ENCODE measurements at regions not wholly inside any gene's neighbourhood (a gene's known extent, or its start where the extent isn't known, plus 50 kb on each side); places are given as distances from the start of the nearest gene placed in this dataset.

DNA sequence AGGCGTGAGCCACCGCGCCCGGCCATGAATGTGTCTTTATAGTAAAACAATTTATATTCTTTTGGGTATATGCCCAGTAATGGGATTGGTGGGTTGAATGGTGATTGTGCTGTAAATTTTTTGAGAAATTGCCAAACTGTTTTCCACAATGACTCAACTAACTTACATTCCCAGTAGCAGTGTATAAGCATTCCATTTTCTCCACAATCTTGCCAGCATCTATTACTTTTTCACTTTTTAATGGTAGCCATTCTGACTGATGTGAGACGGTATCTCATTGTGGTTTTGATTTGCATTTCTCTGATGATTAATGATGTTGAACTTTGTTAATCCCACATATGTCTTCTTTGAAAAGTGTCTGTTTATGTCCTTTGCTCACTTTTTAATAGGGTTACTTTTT is 1187.9 kb downstream of the XPNPEP1 start:
- Mint-ChIP-seq H3K36me3 (no peaks in the 10 kb centered on the region), H3K9me3 (peaks cover 8% of the 10 kb centered on the region), H3K27me3 (no peaks in the 10 kb centered on the region), H3K4me3 (no peak overlapping the region), H3K4me1 (no peaks in the 10 kb centered on the region), H3K27ac (no peak overlapping the region)
- DNase-seq (no peak), ATAC-seq (ENCODE audit: low read depth) (no peak)
- POLR2A ChIA-PET: no interaction called here

DNA sequence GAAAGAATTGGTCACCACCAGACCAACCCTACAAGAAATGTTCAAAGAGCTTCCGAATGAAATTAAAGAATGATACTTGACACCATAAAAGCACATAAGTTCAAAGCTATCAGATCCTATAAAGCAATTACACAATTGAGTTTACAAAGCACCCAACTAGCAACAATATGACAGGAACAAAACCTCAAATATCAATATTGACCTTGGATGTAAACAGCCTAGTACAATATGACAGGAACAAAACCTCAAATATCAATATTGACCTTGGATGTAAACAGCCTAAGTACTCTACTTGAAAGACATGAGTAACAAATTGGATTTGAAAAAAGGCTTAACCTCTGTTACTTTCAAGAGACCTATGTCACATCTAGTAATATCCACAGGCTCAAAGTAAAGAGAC is 1201.4 kb downstream of the XPNPEP1 start:
- Mint-ChIP-seq H3K36me3 (no peaks in the 10 kb centered on the region), H3K4me1 (no peaks in the 10 kb centered on the region), H3K27me3 (no peaks in the 10 kb centered on the region), H3K4me3 (no peak overlapping the region), H3K27ac (no peak overlapping the region), H3K9me3 (peaks cover 5% of the 10 kb centered on the region)
- DNase-seq: no peak
- ATAC-seq (ENCODE audit: low read depth): no peak
- POLR2A ChIA-PET: no interaction called here

DNA sequence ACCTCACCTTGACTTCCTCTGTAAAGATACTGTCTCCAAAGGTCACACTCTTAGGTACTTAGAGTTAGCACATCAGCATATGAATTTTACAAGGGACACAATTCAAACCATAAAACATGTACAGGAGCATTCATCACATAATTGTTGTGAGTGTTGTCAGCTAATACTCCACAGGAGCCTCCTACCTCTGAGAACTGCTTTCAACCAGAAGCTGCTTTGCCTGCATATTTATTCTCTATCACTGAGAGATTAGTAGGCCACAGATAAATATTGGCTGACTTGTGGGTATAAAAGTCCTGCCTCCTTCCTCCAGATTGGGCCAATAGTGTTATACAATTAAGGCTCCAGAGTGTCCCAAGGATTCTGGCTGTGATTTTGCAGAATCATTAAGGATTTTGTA is 1207.0 kb downstream of the XPNPEP1 start:
- no peak overlapping the region for H3K4me3 Mint-ChIP-seq
- no peaks in the 10 kb centered on the region for H3K36me3 Mint-ChIP-seq
- POLR2A ChIA-PET: no interaction called here
- peaks cover 9% of the 10 kb centered on the region for H3K9me3 Mint-ChIP-seq
- DNase-seq (no peak), ATAC-seq (ENCODE audit: low read depth) (no peak)
- no peaks in the 10 kb centered on the region for H3K27me3 Mint-ChIP-seq
- H3K27ac Mint-ChIP-seq: no peak overlapping the region
- no peaks in the 10 kb centered on the region for H3K4me1 Mint-ChIP-seq

DNA sequence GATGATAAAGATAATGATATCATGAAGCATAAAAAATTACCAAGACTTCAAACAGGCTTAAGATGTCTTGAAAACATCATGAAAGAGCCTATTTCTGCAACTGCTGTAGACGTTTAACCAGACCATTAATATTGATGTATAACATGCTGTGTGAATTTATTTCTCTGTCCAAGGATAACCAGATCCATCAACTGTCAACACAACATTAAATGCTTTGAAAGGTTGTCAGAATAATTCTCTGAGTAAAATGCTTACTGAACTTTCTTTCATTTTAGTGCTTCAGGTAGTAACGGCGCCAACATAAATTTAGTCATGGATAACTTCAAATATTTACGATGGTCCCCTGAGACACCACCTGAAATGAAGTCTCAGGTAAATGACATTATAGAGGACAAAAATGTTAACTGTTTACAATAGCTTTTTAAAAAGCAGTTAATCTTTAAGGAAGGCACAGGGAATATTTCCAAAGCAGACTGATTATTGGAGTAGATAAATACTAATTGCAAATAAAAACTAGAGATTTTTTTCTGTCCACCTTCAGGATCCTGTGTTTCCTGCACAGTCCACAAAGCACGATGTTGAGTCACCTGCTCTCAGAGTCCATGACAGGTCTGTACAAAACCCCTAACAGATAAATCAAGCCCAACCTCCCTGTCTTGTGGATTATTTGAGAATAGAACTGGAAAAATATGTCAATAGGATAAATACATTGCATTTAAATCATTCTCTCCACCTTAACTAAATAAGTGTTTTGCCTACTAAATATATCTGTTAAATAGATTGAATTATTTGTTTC is 1213.2 kb downstream of the XPNPEP1 start:
- no peak overlapping the region for H3K27ac Mint-ChIP-seq
- no peak overlapping the region for H3K4me3 Mint-ChIP-seq
- H3K9me3 Mint-ChIP-seq: peaks cover 6% of the 10 kb centered on the region
- no peak for DNase-seq
- no peaks in the 10 kb centered on the region for H3K27me3 Mint-ChIP-seq
- no peak for ATAC-seq (ENCODE audit: low read depth)
- POLR2A ChIA-PET: no interaction called here
- no peaks in the 10 kb centered on the region for H3K4me1 Mint-ChIP-seq
- H3K36me3 Mint-ChIP-seq: no peaks in the 10 kb centered on the region

DNA sequence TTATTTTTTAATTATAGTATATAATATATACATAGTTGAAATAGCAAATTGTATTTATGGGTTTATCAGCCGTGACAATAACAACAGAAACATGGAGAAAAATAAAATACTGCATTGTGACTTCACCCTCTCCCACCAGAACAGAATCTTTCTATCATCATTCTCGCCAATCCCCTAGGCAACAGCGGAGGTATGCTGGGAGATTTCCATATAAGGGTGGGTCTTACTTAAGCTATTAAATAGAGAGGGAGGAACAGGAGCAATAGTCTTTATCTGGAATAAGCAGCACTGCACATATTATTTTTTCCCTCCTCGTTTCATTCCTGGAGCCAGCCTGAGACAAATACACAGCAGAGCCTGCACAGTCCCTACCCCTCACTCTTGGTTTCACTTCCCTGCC is 1214.9 kb downstream of the XPNPEP1 start:
- Mint-ChIP-seq H3K9me3 (peaks cover 6% of the 10 kb centered on the region), H3K4me1 (no peaks in the 10 kb centered on the region), H3K27me3 (no peaks in the 10 kb centered on the region), H3K36me3 (no peaks in the 10 kb centered on the region), H3K4me3 (no peak overlapping the region), H3K27ac (no peak overlapping the region)
- POLR2A ChIA-PET: no interaction called here
- DNase-seq (no peak), ATAC-seq (ENCODE audit: low read depth) (no peak)

DNA sequence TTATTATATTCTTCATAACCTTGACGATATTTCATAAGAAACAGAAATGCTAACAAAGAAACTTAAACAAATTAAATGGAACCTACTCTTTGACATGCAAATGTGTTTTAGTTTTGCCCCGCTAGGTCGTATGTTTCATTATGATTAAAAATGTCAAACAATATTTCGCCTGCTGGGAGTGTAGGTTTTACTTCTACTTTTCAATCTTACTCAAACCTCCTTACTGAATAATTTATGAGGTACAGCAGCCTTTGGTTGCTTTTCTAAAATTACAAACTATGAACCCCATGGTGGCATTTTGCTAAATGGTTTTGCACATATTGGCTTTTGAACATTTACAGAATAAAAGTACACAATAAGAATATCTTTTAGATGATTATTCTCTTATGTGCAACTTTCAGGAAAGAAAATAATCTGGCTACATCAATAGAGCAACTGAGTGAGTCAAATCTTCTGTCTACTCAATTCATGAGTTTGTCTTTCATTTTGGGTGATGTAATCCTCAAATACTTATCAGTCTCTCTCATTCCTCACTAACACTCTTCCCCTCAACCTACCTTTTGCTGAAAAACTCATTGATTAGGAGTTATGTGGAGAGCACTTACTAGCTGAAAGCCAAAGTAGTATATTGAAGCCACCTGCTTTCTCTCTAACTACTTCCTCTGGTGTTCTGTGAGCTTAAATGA is 1226.4 kb downstream of the XPNPEP1 start:
- H3K4me3 Mint-ChIP-seq: no peak overlapping the region
- ATAC-seq (ENCODE audit: low read depth): no peak
- POLR2A ChIA-PET: no interaction called here

DNA sequence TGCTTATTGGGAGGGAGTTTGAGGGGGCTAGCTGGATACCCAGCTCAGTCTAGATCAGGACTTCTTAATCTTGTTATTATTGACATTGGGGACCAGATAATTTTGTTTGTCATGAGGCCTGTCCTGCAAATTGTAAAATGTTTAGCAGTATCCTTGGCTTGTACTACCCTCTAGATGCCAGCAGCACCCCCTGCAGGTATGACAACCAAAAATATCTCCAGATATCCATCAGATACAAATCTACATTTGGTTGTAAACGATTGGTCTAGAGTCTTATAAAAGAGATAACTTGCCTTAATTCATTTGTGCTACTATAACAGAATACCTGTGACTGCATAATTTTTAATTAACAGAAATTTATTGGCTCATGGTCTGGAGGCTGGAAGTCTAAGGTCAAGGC is 1232.2 kb downstream of the XPNPEP1 start:
- ATAC-seq (ENCODE audit: low read depth) (no peak), DNase-seq (no peak)
- Mint-ChIP-seq H3K36me3 (no peaks in the 10 kb centered on the region), H3K4me1 (no peaks in the 10 kb centered on the region), H3K27me3 (no peaks in the 10 kb centered on the region), H3K9me3 (peaks cover 2% of the 10 kb centered on the region), H3K4me3 (no peak overlapping the region), H3K27ac (no peak overlapping the region)
- POLR2A ChIA-PET: no interaction called here

More for the DNA sequence above, 1226.4 kb downstream of the XPNPEP1 start:
- H3K36me3 Mint-ChIP-seq: no peaks in the 10 kb centered on the region
- H3K27me3 Mint-ChIP-seq: no peaks in the 10 kb centered on the region
- no peak for DNase-seq
- H3K9me3 Mint-ChIP-seq: peaks cover 1% of the 10 kb centered on the region
- no peaks in the 10 kb centered on the region for H3K4me1 Mint-ChIP-seq
- no peak overlapping the region for H3K27ac Mint-ChIP-seq

DNA sequence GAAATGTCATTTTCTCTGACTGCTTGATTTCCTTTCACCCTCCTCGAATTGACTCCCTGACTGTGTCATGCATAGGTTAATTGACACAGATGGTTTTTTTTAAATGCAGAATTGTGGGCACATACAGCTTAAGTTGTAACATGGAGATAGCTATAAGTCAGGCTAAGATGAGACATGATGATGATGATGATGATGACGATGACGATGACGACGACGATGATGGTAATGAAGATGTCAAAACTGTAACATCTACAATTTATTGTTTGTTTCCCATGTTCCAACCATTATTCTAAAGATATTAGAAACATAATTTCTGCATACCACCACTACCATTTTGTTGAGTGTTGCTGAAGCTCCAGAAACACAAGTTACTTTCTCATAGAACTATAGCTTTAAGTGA is 1232.8 kb downstream of the XPNPEP1 start:
- POLR2A ChIA-PET: no interaction called here

DNA sequence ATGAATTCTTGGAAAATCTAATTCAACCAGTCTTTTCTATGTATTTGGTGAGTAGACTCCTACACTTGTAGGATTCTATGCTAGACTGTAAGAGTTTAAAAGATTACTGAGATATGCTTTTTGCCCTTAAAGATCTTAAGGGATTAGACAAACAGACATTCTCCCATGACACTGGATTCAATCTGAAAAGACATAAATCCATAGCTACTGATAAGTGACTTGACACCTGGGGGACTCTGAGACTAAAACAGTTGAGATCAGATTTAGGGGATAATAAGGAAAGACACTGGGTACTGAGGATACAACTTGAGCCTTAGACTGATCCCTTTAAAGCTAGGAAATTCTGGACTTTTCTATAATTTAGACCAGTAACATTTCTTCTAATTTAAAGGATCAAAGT is 1233.4 kb downstream of the XPNPEP1 start:
- POLR2A ChIA-PET: no interaction called here
- DNase-seq: no peak
- Mint-ChIP-seq H3K36me3 (no peaks in the 10 kb centered on the region), H3K27me3 (no peaks in the 10 kb centered on the region), H3K4me3 (no peak overlapping the region), H3K4me1 (no peaks in the 10 kb centered on the region), H3K9me3 (peaks cover 2% of the 10 kb centered on the region), H3K27ac (no peak overlapping the region)
- ATAC-seq (ENCODE audit: low read depth): no peak

More for the DNA sequence above, 1232.8 kb downstream of the XPNPEP1 start:
- Mint-ChIP-seq H3K27ac (no peak overlapping the region), H3K4me1 (no peaks in the 10 kb centered on the region), H3K4me3 (no peak overlapping the region), H3K36me3 (no peaks in the 10 kb centered on the region), H3K27me3 (no peaks in the 10 kb centered on the region), H3K9me3 (peaks cover 2% of the 10 kb centered on the region)
- ATAC-seq (ENCODE audit: low read depth): no peak
- DNase-seq: no peak

DNA sequence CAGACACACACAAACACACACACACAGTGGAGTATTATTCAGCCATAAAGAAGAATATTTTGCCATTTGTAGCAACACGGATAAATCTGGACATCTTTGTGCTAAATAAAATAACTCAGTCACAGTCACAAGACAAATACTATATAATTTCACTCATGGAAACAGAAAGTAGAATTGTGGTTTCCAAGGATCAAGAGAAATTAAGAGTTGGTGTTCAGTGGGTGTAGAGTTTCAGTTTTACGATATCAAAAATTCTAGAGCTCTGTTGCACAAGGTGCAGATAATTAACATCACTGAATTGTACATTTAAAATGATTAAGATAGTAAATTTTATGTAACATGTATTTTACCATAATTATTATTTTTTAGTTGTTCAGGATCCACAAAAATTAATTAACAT is 1235.0 kb downstream of the XPNPEP1 start:
- H3K27me3 Mint-ChIP-seq: no peaks in the 10 kb centered on the region
- no peak for ATAC-seq (ENCODE audit: low read depth)
- no peaks in the 10 kb centered on the region for H3K4me1 Mint-ChIP-seq
- H3K9me3 Mint-ChIP-seq: peaks cover 1% of the 10 kb centered on the region
- H3K4me3 Mint-ChIP-seq: no peak overlapping the region
- no peak overlapping the region for H3K27ac Mint-ChIP-seq
- no peaks in the 10 kb centered on the region for H3K36me3 Mint-ChIP-seq
- no peak for DNase-seq
- POLR2A ChIA-PET: no interaction called here

DNA sequence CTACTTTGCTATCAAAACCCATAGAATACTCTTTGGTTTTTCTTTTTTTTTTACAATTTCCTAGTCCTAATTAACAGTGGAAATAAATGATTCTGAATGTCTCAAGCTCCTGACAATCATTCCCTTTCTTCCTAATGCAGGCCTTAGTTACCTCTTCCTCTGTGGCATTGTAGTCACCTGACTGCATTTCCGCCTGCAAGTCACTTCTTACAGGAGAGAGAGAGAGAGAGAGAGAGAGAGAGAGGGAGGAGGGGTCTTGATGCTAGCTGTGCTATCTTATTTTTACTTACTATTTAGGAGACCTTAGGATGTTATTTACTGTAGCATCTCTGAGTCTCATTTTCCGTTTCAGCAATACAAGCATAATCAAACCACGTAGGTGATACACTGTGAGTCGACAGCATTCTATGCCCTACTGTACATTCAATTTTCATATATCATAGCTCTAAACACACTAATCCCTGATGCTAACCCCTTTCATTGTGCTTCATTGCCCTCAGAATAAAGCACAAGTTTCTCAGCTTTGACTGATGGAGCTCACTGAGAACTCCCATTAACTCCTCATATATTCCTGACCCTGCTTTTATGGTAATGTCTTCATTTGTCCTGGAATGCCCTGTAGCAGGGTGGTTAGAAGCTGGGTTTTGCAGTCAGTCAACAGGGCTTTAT is 1237.3 kb downstream of the XPNPEP1 start:
- Mint-ChIP-seq H3K27ac (no peak overlapping the region), H3K4me1 (no peaks in the 10 kb centered on the region), H3K4me3 (no peak overlapping the region), H3K36me3 (no peaks in the 10 kb centered on the region), H3K27me3 (no peaks in the 10 kb centered on the region), H3K9me3 (peaks cover under 1% of the 10 kb centered on the region)
- POLR2A ChIA-PET: no interaction called here
- DNase-seq (no peak), ATAC-seq (ENCODE audit: low read depth) (no peak)

DNA sequence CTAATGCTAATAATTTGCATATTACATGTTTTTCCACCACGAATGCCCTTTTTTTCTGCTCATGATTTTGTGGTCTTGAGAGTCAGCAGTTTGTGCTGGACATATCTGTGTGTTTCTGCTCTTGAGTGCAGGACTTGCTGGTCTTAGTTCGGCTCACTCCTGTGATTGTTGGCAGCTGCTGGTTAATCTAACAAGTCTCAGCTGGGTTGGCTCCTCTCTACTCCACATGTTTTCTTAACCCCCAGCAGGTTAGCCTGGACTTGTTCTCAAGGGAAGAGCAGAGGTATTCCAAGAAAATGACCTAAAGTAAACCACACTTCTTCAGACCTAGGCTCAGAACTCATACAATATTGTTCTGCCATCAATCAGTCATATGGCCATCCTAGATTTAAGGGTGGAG is 1238.9 kb downstream of the XPNPEP1 start:
- ATAC-seq (ENCODE audit: low read depth): no peak
- no peak for DNase-seq
- Mint-ChIP-seq H3K4me1 (no peaks in the 10 kb centered on the region), H3K9me3 (no peaks in the 10 kb centered on the region), H3K36me3 (no peaks in the 10 kb centered on the region), H3K27me3 (no peaks in the 10 kb centered on the region), H3K4me3 (no peak overlapping the region), H3K27ac (no peak overlapping the region)
- POLR2A ChIA-PET: no interaction called here

DNA sequence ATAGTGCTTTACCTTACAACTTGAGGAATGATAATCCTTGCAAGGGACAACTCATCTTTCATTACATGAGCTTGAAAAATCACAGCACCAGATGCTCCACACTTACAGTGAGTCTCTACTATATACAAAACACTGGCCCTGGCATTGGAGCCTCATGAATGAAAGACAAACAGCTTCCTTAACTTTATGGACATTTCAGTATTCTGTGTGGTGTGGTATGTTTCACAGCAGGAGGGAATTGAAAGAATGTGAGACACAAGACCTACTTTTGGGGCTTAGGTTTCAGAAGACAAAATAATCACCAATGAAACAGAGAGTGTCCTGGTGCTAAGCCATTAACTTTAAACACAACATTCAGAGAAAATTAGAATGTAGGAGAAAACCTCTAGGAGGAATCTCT is 1249.6 kb downstream of the XPNPEP1 start:
- H3K4me3 Mint-ChIP-seq: no peak overlapping the region
- POLR2A ChIA-PET: no interaction called here

DNA sequence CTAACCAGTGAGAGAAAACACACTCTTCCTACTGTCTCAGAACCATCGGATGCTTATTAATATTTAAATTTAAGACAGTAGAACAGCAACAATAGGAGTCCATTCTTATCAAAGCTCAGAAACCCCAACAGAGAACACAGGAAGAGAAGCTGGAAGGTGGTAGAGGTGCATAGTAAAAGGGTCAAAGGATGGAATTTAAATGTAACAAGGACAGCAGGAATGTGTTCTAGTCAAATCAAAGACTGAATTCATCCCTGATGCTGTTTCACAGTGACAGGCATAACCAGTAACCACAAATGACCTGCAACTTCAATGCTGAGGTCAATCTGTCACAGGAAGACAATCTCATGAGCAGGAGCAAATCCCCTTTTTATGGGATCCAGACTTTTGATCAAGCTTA is 1259.7 kb downstream of the XPNPEP1 start:
- H3K9me3 Mint-ChIP-seq: peaks cover 5% of the 10 kb centered on the region
- no peak for ATAC-seq (ENCODE audit: low read depth)
- H3K4me3 Mint-ChIP-seq: no peak overlapping the region
- H3K27me3 Mint-ChIP-seq: no peaks in the 10 kb centered on the region
- DNase-seq: no peak
- no peaks in the 10 kb centered on the region for H3K4me1 Mint-ChIP-seq
- no peak overlapping the region for H3K27ac Mint-ChIP-seq
- POLR2A ChIA-PET: no interaction called here
- H3K36me3 Mint-ChIP-seq: no peaks in the 10 kb centered on the region

More for the DNA sequence above, 1249.6 kb downstream of the XPNPEP1 start:
- Mint-ChIP-seq H3K27ac (no peak overlapping the region), H3K9me3 (peaks cover 3% of the 10 kb centered on the region), H3K27me3 (no peaks in the 10 kb centered on the region), H3K4me1 (no peaks in the 10 kb centered on the region), H3K36me3 (no peaks in the 10 kb centered on the region)
- DNase-seq (no peak), ATAC-seq (ENCODE audit: low read depth) (no peak)

All from activated naive CD8-positive, alpha-beta T cell treated with anti-CD3 and anti-CD28 coated beads, Interleukin-2, amount 10 ng/mL, durations not matched to agents 7 days and 5 days (primary cell).